ENCODE measurements at regions not wholly inside any gene's neighbourhood (a gene's known extent, or its start where the extent isn't known, plus 50 kb on each side); places are given as distances from the start of the nearest gene placed in this dataset.

DNA sequence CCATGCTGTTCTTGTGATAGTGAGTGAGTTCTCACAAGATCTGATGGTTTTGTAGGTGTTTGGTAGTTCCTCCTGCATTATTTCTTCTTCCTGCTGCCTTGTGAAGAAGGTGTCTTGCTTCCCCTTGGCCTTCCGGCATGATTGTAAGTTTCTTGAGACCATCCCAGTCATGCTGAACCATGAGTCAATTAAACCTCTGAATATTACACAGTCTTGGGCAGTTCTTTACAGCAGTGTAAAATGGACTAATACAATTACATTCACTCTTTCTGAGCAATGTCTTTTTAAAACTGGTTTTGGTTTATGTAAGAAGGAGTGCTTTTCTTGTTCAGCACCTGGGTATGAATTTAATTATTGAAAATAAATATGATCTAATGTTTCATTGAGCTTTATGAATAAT, 50.7 kb upstream of the ARRDC3 start:
- H3K36me3 Mint-ChIP-seq = peaks cover 0 to 18% (median 14%) of the 10 kb centered on the region in 3 donors

More for the DNA sequence above, 50.7 kb upstream of the ARRDC3 start:
- no peak for DNase-seq
- peak in 1 of 2 donors; percentile 38 for ATAC-seq
- POLR2A ChIA-PET = interaction anchor here (0.6 to 2.5 kb wide), 4 partner anchors 11 to 941 kb away, joined by 3 to 19 read pairs (median 7); partner anchors contain the start of gene ARRDC3
- H3K27ac Mint-ChIP-seq = peak overlapping the region; percentile 82 to 96 (median 94)
- no peaks in the 10 kb centered on the region for H3K27me3 Mint-ChIP-seq
- peaks cover 26 to 62% (median 50%) of the 10 kb centered on the region in 4 donors for H3K4me1 Mint-ChIP-seq
- peak overlapping the region; percentile 36 to 75 (median 68) for H3K4me3 Mint-ChIP-seq
- H3K9me3 Mint-ChIP-seq = peaks cover 0 to 15% (median 9%) of the 10 kb centered on the region in 9 donors
